Inflammatory macrophage treated with lipopolysaccharide for 1 hour (primary cell): ENCODE measurements at regions not wholly inside any gene's neighbourhood (a gene's known extent, or its start where the extent isn't known, plus 50 kb on each side); places are given as distances from the start of the nearest gene placed in this dataset.

ENCODE experiments used
- DNase-seq, 2 donors: peaks; one replicate each; pipeline ENCODE4 v3.0.0-alpha.2; 2020 to 2022

GRCh38 chrX:39616098-39616729 is 481.5 kb downstream of the BCOR start:
- no peak for DNase-seq

GRCh38 chrX:39616731-39617130 is 481.0 kb downstream of the BCOR start:
- DNase-seq: no peak

GRCh38 chrX:39618178-39618577 is 479.6 kb downstream of the BCOR start:
- DNase-seq: no peak

GRCh38 chrX:39619182-39620009 is 478.4 kb downstream of the BCOR start:
- DNase-seq: no peak

- no peak for DNase-seq
Observed at GRCh38 chrX:39624166-39624565, 473.6 kb downstream of the BCOR start.

GRCh38 chrX:39625810-39626209 is 471.9 kb downstream of the BCOR start:
- no peak for DNase-seq

GRCh38 chrX:39626749-39627148 is 471.0 kb downstream of the BCOR start:
- no peak for DNase-seq

GRCh38 chrX:39627257-39627656 is 470.5 kb downstream of the BCOR start:
- DNase-seq: no peak

GRCh38 chrX:39629001-39629400 is 468.8 kb downstream of the BCOR start:
- no peak for DNase-seq

- DNase-seq: peak in 1 of 2 donors; percentile 50
Observed at GRCh38 chrX:39630344-39630743, 467.4 kb downstream of the BCOR start.

GRCh38 chrX:39631276-39632229 is 466.2 kb downstream of the BCOR start:
- peak in 1 of 2 donors; percentile 65 for DNase-seq

- peak in 1 of 2 donors; percentile 22 for DNase-seq
Observed at GRCh38 chrX:39633293-39633692, 464.5 kb downstream of the BCOR start.

- DNase-seq: no peak
Observed at GRCh38 chrX:39636481-39636880, 461.3 kb downstream of the BCOR start.

GRCh38 chrX:39638526-39638925 is 459.2 kb downstream of the BCOR start:
- no peak for DNase-seq

GRCh38 chrX:39639871-39640270 is 457.9 kb downstream of the BCOR start:
- no peak for DNase-seq

- DNase-seq: no peak
Observed at GRCh38 chrX:39640866-39641265, 456.9 kb downstream of the BCOR start.

GRCh38 chrX:39642071-39642470 is 455.7 kb downstream of the BCOR start:
- DNase-seq: no peak

- peak in 1 of 2 donors; percentile 23 for DNase-seq
Observed at GRCh38 chrX:39643550-39643949, 454.2 kb downstream of the BCOR start.

- DNase-seq: no peak
Observed at GRCh38 chrX:39645178-39645895, 452.4 kb downstream of the BCOR start.

- no peak for DNase-seq
Observed at GRCh38 chrX:39648548-39649254, 449.1 kb downstream of the BCOR start.

GRCh38 chrX:39650768-39651347 is 446.9 kb downstream of the BCOR start:
- no peak for DNase-seq
